ENCODE measurements at regions not wholly inside any gene's neighbourhood (a gene's known extent, or its start where the extent isn't known, plus 50 kb on each side); places are given as distances from the start of the nearest gene placed in this dataset.

- DNase-seq = no peak
These were observed 51.7 kb upstream of the IGFBP3 start for GRCh38 chr7:45972629-45973312.

GRCh38 chr7:45971661-45972175 lies 50.6 kb upstream of the IGFBP3 start:
- no peak for DNase-seq

- DNase-seq = no peak
These were observed 50.1 kb upstream of the IGFBP3 start for GRCh38 chr7:45971171-45971570.
